ENCODE measurements at regions not wholly inside any gene's neighbourhood (a gene's known extent, or its start where the extent isn't known, plus 50 kb on each side); places are given as distances from the start of the nearest gene placed in this dataset.
A peak's percentile ranks its signal among the peaks of the same experiment; 100 is the strongest.

- no peak for DNase-seq (ENCODE audit: low spot score)
- intact Hi-C loops (cut with DNase I) = no loop called here
These were observed 199.0 kb downstream of the HTR7 start for GRCh38 chr10:90658791-90659190.

- no peak for DNase-seq (ENCODE audit: low spot score)
- intact Hi-C loops (cut with DNase I) = no loop called here
These were observed 191.8 kb downstream of the HTR7 start for GRCh38 chr10:90665905-90666662.

- no peak for DNase-seq (ENCODE audit: low spot score)
- intact Hi-C loops (cut with DNase I) = no loop called here
These were observed 183.4 kb downstream of the HTR7 start for GRCh38 chr10:90674461-90674860.

GRCh38 chr10:90674928-90675327 is 182.9 kb downstream of the HTR7 start:
- intact Hi-C loops (cut with DNase I) = no loop called here
- DNase-seq (ENCODE audit: low spot score) = peak; percentile 59

- DNase-seq (ENCODE audit: low spot score) = no peak
- intact Hi-C loops (cut with DNase I) = no loop called here
These were observed 182.2 kb downstream of the HTR7 start for GRCh38 chr10:90675621-90676020.

All from posterior vena cava (tissue), 2 donors.